ENCODE measurements at regions not wholly inside any gene's neighbourhood (a gene's known extent, or its start where the extent isn't known, plus 50 kb on each side); places are given as distances from the start of the nearest gene placed in this dataset.

- Histone ChIP-seq H3K4me1 (ENCODE audit: control insufficient read depth, extremely low read depth, insufficient read depth, low read length) (no peaks in the 10 kb centered on the region), H3K4me2 (ENCODE audit: extremely low read depth, insufficient read depth, low read length) (no peak overlapping the region), H3K9me3 (ENCODE audit: control insufficient read depth, insufficient read depth, low read depth, low read length) (no peaks in the 10 kb centered on the region), H2AFZ (ENCODE audit: low read length) (no peak overlapping the region), H3K9ac (ENCODE audit: insufficient read depth, low read length) (no peak overlapping the region), H3K4me3 (replicated peaks in 1 of 4; ENCODE audit: control extremely low read depth in 1 of 4, insufficient read depth in 1 of 4, low read depth in 3 of 4, low read length in 4 of 4) (no peak overlapping the region), H3K79me2 (ENCODE audit: control insufficient read depth, insufficient read depth, low read length) (no peaks in the 10 kb centered on the region), H4K20me1 (ENCODE audit: control insufficient read depth, extremely low read depth, insufficient read depth, low read length) (no peaks in the 10 kb centered on the region), H3K27me3 (ENCODE audit: control insufficient read depth, insufficient read depth, low read length) (peaks cover 15% of the 10 kb centered on the region), H3K36me3 (ENCODE audit: control insufficient read depth, insufficient read depth, low read length) (no peaks in the 10 kb centered on the region), H3K27ac (ENCODE audit: insufficient read depth, low read length) (no peak overlapping the region)
- DNase-seq (ENCODE audit: low read depth in 2 of 2), result no peak
- no peak for TF ChIP-seq CTCF (conservative IDR thresholded peaks at IDR 0.05 in 1 of 2, IDR thresholded peaks at IDR 0.05 in 1 of 2; ENCODE audit: low read depth in 1 of 2, low read length in 2 of 2)
- TF ChIP-seq EZH2 (IDR thresholded peaks at IDR 0.05; ENCODE audit: low read length, missing control alignments), result no peak
Observed at GRCh38 chr11:119497717-119498116, 74.7 kb upstream of the THY1 start.

GRCh38 chr11:119496997-119497396 is 74.0 kb upstream of the THY1 start:
- no peak overlapping the region for H2AFZ ChIP-seq (ENCODE audit: low read length)
- peaks cover 15% of the 10 kb centered on the region for H3K27me3 ChIP-seq (ENCODE audit: control insufficient read depth, insufficient read depth, low read length)
- H4K20me1 ChIP-seq (ENCODE audit: control insufficient read depth, extremely low read depth, insufficient read depth, low read length), result no peaks in the 10 kb centered on the region
- TF ChIP-seq EZH2 (IDR thresholded peaks at IDR 0.05; ENCODE audit: low read length, missing control alignments), result no peak
- no peak for TF ChIP-seq CTCF (conservative IDR thresholded peaks at IDR 0.05 in 1 of 2, IDR thresholded peaks at IDR 0.05 in 1 of 2; ENCODE audit: low read depth in 1 of 2, low read length in 2 of 2)
- no peak overlapping the region for H3K4me3 ChIP-seq (replicated peaks in 1 of 4; ENCODE audit: control extremely low read depth in 1 of 4, insufficient read depth in 1 of 4, low read depth in 3 of 4, low read length in 4 of 4)
- no peak for DNase-seq (ENCODE audit: low read depth in 2 of 2)
- H3K9me3 ChIP-seq (ENCODE audit: control insufficient read depth, insufficient read depth, low read depth, low read length), result no peaks in the 10 kb centered on the region
- no peak overlapping the region for H3K4me2 ChIP-seq (ENCODE audit: extremely low read depth, insufficient read depth, low read length)
- H3K36me3 ChIP-seq (ENCODE audit: control insufficient read depth, insufficient read depth, low read length), result no peaks in the 10 kb centered on the region
- H3K27ac ChIP-seq (ENCODE audit: insufficient read depth, low read length), result no peak overlapping the region
- no peaks in the 10 kb centered on the region for H3K79me2 ChIP-seq (ENCODE audit: control insufficient read depth, insufficient read depth, low read length)
- H3K4me1 ChIP-seq (ENCODE audit: control insufficient read depth, extremely low read depth, insufficient read depth, low read length), result no peaks in the 10 kb centered on the region
- H3K9ac ChIP-seq (ENCODE audit: insufficient read depth, low read length), result no peak overlapping the region

- no peaks in the 10 kb centered on the region for H3K9me3 ChIP-seq (ENCODE audit: control insufficient read depth, insufficient read depth, low read depth, low read length)
- H2AFZ ChIP-seq (ENCODE audit: low read length), result no peak overlapping the region
- no peaks in the 10 kb centered on the region for H3K79me2 ChIP-seq (ENCODE audit: control insufficient read depth, insufficient read depth, low read length)
- no peak overlapping the region for H3K9ac ChIP-seq (ENCODE audit: insufficient read depth, low read length)
- no peaks in the 10 kb centered on the region for H3K4me1 ChIP-seq (ENCODE audit: control insufficient read depth, extremely low read depth, insufficient read depth, low read length)
- DNase-seq (ENCODE audit: low read depth in 2 of 2), result no peak
- no peak overlapping the region for H3K4me2 ChIP-seq (ENCODE audit: extremely low read depth, insufficient read depth, low read length)
- no peaks in the 10 kb centered on the region for H3K36me3 ChIP-seq (ENCODE audit: control insufficient read depth, insufficient read depth, low read length)
- H3K27ac ChIP-seq (ENCODE audit: insufficient read depth, low read length), result no peak overlapping the region
- H3K4me3 ChIP-seq (replicated peaks in 1 of 4; ENCODE audit: control extremely low read depth in 1 of 4, insufficient read depth in 1 of 4, low read depth in 3 of 4, low read length in 4 of 4), result no peak overlapping the region
- H3K27me3 ChIP-seq (ENCODE audit: control insufficient read depth, insufficient read depth, low read length), result peaks cover 15% of the 10 kb centered on the region
- TF ChIP-seq CTCF (conservative IDR thresholded peaks at IDR 0.05 in 1 of 2, IDR thresholded peaks at IDR 0.05 in 1 of 2; ENCODE audit: low read depth in 1 of 2, low read length in 2 of 2), result no peak
- TF ChIP-seq EZH2 (IDR thresholded peaks at IDR 0.05; ENCODE audit: low read length, missing control alignments), result no peak
- no peaks in the 10 kb centered on the region for H4K20me1 ChIP-seq (ENCODE audit: control insufficient read depth, extremely low read depth, insufficient read depth, low read length)
Observed at GRCh38 chr11:119496469-119496868, 73.5 kb upstream of the THY1 start.

Measured in fibroblast of lung (primary cell).